ENCODE measurements at regions not wholly inside any gene's neighbourhood (a gene's known extent, or its start where the extent isn't known, plus 50 kb on each side); places are given as distances from the start of the nearest gene placed in this dataset.

DNA sequence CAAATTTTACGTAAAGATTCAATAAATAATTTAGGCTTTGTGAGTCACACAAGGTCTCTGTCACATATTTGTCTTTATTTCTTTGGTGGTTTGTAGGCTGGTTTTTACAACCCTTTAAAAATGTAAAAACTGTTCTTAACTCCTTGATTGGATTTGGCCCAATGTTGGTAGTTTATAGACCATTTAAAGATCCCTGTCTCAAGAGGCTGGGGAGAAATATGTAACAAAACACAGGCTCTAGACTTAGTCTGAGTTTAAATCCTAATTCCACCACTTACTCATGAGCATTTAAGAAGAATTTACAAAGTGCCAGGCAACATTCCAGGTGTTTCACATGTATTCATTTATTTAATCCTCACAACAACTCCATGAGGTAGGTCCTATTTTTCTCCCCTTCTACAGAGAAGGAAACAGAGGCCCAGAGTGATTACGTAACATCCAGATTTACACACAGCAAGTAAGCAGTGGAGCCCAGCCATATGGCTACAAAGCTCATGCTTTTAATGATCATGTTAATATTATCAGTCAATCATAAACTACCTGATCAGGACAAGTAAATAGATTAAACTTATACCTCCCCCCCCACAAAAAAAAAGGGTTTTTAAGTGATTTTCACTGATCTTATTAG lies 416.6 kb upstream of the ACVR2A start:
- DNase-seq (ENCODE audit: low spot score) (no peak), ATAC-seq (no peak)
- Mint-ChIP-seq H3K27ac (no peak overlapping the region), H3K27me3 (ENCODE audit: insufficient read depth, low read depth, poor library complexity) (no peaks in the 10 kb centered on the region), H3K9me3 (no peaks in the 10 kb centered on the region), H3K4me3 (no peak overlapping the region), H3K36me3 (ENCODE audit: low read depth) (no peaks in the 10 kb centered on the region), H3K4me1 (peaks cover 7% of the 10 kb centered on the region)
- Histone ChIP-seq H3K79me2 (replicated peaks; ENCODE audit: insufficient read depth) (no peaks in the 10 kb centered on the region), H3K36me3 (ENCODE audit: insufficient read depth) (no peaks in the 10 kb centered on the region), H2AFZ (no peak overlapping the region), H3K9me2 (ENCODE audit: insufficient read depth) (peaks cover 6% of the 10 kb centered on the region; the same call in 1 of the 2 replicates), H3F3A (replicated peaks; ENCODE audit: low read depth) (no peaks in the 10 kb centered on the region), H3K4me1 (ENCODE audit: insufficient read depth) (0 out of 2 replicates have a peak, but pooled peaks cover 3% of the 10 kb centered on the region), H3K27ac (ENCODE audit: low read depth) (no peak overlapping the region), H4K20me1 (replicated peaks; ENCODE audit: insufficient read depth) (no peaks in the 10 kb centered on the region), H3K4me2 (no peak overlapping the region), H3K27me3 (ENCODE audit: insufficient read depth) (no peaks in the 10 kb centered on the region), H3K4me3 (no peak overlapping the region)
- TF ChIP-seq, protein P1, sequence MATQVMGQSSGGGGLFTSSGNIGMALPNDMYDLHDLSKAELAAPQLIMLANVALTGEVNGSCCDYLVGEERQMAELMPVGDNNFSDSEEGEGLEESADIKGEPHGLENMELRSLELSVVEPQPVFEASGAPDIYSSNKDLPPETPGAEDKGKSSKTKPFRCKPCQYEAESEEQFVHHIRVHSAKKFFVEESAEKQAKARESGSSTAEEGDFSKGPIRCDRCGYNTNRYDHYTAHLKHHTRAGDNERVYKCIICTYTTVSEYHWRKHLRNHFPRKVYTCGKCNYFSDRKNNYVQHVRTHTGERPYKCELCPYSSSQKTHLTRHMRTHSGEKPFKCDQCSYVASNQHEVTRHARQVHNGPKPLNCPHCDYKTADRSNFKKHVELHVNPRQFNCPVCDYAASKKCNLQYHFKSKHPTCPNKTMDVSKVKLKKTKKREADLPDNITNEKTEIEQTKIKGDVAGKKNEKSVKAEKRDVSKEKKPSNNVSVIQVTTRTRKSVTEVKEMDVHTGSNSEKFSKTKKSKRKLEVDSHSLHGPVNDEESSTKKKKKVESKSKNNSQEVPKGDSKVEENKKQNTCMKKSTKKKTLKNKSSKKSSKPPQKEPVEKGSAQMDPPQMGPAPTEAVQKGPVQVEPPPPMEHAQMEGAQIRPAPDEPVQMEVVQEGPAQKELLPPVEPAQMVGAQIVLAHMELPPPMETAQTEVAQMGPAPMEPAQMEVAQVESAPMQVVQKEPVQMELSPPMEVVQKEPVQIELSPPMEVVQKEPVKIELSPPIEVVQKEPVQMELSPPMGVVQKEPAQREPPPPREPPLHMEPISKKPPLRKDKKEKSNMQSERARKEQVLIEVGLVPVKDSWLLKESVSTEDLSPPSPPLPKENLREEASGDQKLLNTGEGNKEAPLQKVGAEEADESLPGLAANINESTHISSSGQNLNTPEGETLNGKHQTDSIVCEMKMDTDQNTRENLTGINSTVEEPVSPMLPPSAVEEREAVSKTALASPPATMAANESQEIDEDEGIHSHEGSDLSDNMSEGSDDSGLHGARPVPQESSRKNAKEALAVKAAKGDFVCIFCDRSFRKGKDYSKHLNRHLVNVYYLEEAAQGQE (IDR thresholded peaks at IDR 0.05; ENCODE audit: unreplicated experiment), result no peak
- no peak for TF ChIP-seq NANOG (IDR thresholded peaks at IDR 0.05; ENCODE audit: borderline replicate concordance)

DNA sequence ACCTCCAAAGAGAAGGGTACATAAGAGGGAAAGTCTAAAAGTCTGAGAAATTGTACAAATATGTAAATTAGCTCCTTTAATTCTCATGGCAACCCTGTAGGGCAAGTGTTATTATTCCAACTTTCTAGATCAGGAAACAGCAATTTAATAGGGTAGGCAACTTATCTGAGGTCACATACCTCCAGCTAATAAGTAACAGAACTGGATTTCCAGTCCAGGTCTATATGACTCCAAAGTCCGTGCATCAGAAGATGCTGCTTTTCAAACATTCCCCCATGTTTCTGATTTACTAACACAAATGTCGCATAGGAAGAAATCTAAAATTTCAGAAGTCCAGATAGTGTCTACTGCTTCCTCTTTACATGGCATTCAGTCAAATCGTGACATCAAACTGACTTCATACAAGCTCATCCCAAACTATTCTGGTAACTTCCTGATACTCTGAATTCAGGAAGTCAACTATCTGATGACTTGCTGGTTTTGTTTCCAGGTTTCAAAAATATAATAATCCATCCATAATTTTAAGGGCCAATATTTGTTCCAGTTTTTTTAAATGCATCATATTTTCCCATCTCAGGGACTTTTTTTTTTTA lies 419.3 kb upstream of the ACVR2A start:
- Mint-ChIP-seq H3K36me3 (ENCODE audit: low read depth) (no peaks in the 10 kb centered on the region), H3K27me3 (ENCODE audit: insufficient read depth, low read depth, poor library complexity) (no peaks in the 10 kb centered on the region), H3K27ac (no peak overlapping the region), H3K4me1 (no peaks in the 10 kb centered on the region), H3K4me3 (no peak overlapping the region), H3K9me3 (no peaks in the 10 kb centered on the region)
- H3F3A ChIP-seq (replicated peaks; ENCODE audit: low read depth), result no peaks in the 10 kb centered on the region
- H3K4me3 ChIP-seq, result no peak overlapping the region
- no peaks in the 10 kb centered on the region for H3K79me2 ChIP-seq (replicated peaks; ENCODE audit: insufficient read depth)
- no peaks in the 10 kb centered on the region for H3K9me2 ChIP-seq (ENCODE audit: insufficient read depth)
- no peaks in the 10 kb centered on the region for H4K20me1 ChIP-seq (replicated peaks; ENCODE audit: insufficient read depth)
- H3K27ac ChIP-seq (ENCODE audit: low read depth), result no peak overlapping the region
- ATAC-seq (no peak), DNase-seq (ENCODE audit: low spot score) (no peak)
- no peak overlapping the region for H3K4me2 ChIP-seq
- no peaks in the 10 kb centered on the region for H3K36me3 ChIP-seq (ENCODE audit: insufficient read depth)
- H3K4me1 ChIP-seq (ENCODE audit: insufficient read depth), result 0 out of 2 replicates have a peak, but pooled peaks cover 3% of the 10 kb centered on the region
- H3K27me3 ChIP-seq (ENCODE audit: insufficient read depth), result no peaks in the 10 kb centered on the region
- no peak overlapping the region for H2AFZ ChIP-seq
- TF ChIP-seq ZNF331 (CRISPR knock-in tag; IDR thresholded peaks at IDR 0.05; ENCODE audit: low read depth) (no peak), JUNB (IDR thresholded peaks at IDR 0.05; ENCODE audit: unreplicated experiment) (no peak), CREB1 (CRISPR knock-in tag; IDR thresholded peaks at IDR 0.05; ENCODE audit: low read depth) (no peak), EZH2 (IDR thresholded peaks at IDR 0.05; ENCODE audit: low read depth, unreplicated experiment) (no peak)
- TF ChIP-seq, protein P2, sequence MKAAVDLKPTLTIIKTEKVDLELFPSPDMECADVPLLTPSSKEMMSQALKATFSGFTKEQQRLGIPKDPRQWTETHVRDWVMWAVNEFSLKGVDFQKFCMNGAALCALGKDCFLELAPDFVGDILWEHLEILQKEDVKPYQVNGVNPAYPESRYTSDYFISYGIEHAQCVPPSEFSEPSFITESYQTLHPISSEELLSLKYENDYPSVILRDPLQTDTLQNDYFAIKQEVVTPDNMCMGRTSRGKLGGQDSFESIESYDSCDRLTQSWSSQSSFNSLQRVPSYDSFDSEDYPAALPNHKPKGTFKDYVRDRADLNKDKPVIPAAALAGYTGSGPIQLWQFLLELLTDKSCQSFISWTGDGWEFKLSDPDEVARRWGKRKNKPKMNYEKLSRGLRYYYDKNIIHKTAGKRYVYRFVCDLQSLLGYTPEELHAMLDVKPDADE (IDR thresholded peaks at IDR 0.05), result no peak
- TF ChIP-seq, protein P1 (IDR thresholded peaks at IDR 0.05; ENCODE audit: unreplicated experiment), result no peak

All from GM23338 (cell line).